ENCODE measurements at regions not wholly inside any gene's neighbourhood (a gene's known extent, or its start where the extent isn't known, plus 50 kb on each side); places are given as distances from the start of the nearest gene placed in this dataset.

DNA sequence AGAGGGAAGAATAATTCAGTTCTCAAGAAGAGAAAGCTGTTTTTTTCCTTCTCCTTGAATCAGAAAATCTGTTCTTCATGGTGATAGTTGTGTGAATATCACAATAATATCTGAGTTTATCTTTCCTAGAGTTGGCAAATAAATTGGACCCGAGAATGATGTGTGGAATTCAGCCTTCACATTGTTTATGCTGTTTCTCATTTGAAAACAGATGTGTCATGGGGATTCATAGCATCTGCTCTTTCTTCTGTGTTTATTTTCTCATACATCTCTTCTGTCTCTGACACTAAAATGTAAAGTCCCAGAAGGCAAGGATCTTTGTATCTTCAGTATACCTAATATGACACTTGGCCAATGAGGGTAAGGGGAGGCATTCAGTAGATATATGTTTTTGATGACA lies 103.6 kb upstream of the SGK1 start:
- H3K14ac ChIP-seq (ENCODE audit: insufficient read length) = no peak overlapping the region
- no peak overlapping the region for H2BK20ac ChIP-seq (ENCODE audit: low read length)
- H2BK5ac ChIP-seq (ENCODE audit: low read depth, low read length) = no peak overlapping the region
- TF ChIP-seq POLR2A (IDR thresholded peaks at IDR 0.05; ENCODE audit: control extremely low read depth in 1 of 2, low read depth in 2 of 2, low read length in 2 of 2) = no peak
- TF ChIP-seq HDAC2 (IDR thresholded peaks at IDR 0.05; ENCODE audit: borderline replicate concordance in 1 of 2, low read depth in 2 of 2, low read length in 2 of 2) = no peak
- TF ChIP-seq NANOG (IDR thresholded peaks at IDR 0.05; ENCODE audit: insufficient read depth, low read depth, low read length, poor library complexity, severe bottlenecking) = no peak
- no peak for TF ChIP-seq GTF2F1 (IDR thresholded peaks at IDR 0.05; ENCODE audit: borderline replicate concordance, low read depth, low read length)
- TF ChIP-seq SP4 (IDR thresholded peaks at IDR 0.05; ENCODE audit: low read length) = no peak
- no peak for TF ChIP-seq TCF12 (IDR thresholded peaks at IDR 0.05; ENCODE audit: low read depth, low read length)
- TF ChIP-seq FOSL1 (IDR thresholded peaks at IDR 0.05; ENCODE audit: insufficient read depth, low read depth, low read length) = no peak
- TF ChIP-seq KDM5A (IDR thresholded peaks at IDR 0.05; ENCODE audit: low read length) = no peak
- WGBS, 2 experiments (ENCODE audit: extremely low coverage in 1 of 2, insufficient coverage in 1 of 2, insufficient read length in 1 of 2, insufficient replicate concordance in 2 of 2, low coverage in 1 of 2, low lambda C conversion rate in 2 of 2, missing lambda C conversion rate in 1 of 2) = 92% methylated on average over 1 of the region's 1 CpG; no CpG with 5 or more reads in 1 of the 2 experiments
- CTCF ChIA-PET (ENCODE audit: partially characterized antibody) = no interaction called here
- H2AK5ac ChIP-seq (ENCODE audit: low read depth, low read length) = no peak overlapping the region
- POLR2A ChIA-PET (ENCODE audit: partially characterized antibody) = no interaction called here
- DNase-seq (ENCODE audit: low read depth in 1 of 2, low spot score in 2 of 2) (no peak), FAIRE-seq (no peak)
- no peaks in the 10 kb centered on the region for H3K79me1 ChIP-seq (ENCODE audit: low read depth, low read length)
- no peak overlapping the region for H3K27ac ChIP-seq (ENCODE audit: low read depth, low read length)
- H3K23ac ChIP-seq (ENCODE audit: insufficient read length) = no peak overlapping the region
- H3K27me3 ChIP-seq (replicated peaks in 1 of 4; ENCODE audit: control insufficient read depth in 3 of 4, extremely low read depth in 1 of 4, insufficient read depth in 3 of 4, low read length in 3 of 4) = no peaks in the 10 kb centered on the region
- H2BK15ac ChIP-seq (ENCODE audit: low read length) = no peak overlapping the region
- no peak overlapping the region for H2AFZ ChIP-seq (ENCODE audit: low read length)
- H3K4me3 ChIP-seq (ENCODE audit: extremely low read depth in 1 of 4, insufficient read depth in 2 of 4, low read depth in 3 of 4, low read length in 4 of 4) = no peak overlapping the region
- H2BK120ac ChIP-seq (replicated peaks; ENCODE audit: low read depth, low read length) = no peak overlapping the region
- H3K79me2 ChIP-seq (ENCODE audit: control insufficient read depth in 1 of 2, insufficient read depth in 2 of 2, low read length in 2 of 2) = no peaks in the 10 kb centered on the region
- H3K4ac ChIP-seq (replicated peaks; ENCODE audit: insufficient read length, low read depth, low read length) = no peak overlapping the region
- no peaks in the 10 kb centered on the region for H3K36me3 ChIP-seq (ENCODE audit: control insufficient read depth in 2 of 4, insufficient read depth in 4 of 4, low read length in 3 of 4)
- no peak overlapping the region for H4K8ac ChIP-seq (ENCODE audit: extremely low read depth, insufficient read depth, low read length)
- no peak overlapping the region for H4K91ac ChIP-seq (replicated peaks; ENCODE audit: insufficient read length, low read length)
- no peak overlapping the region for H4K5ac ChIP-seq (ENCODE audit: insufficient read length, low read depth, low read length)
- H3K4me1 ChIP-seq (replicated peaks in 1 of 4; ENCODE audit: control insufficient read depth in 3 of 4, insufficient read depth in 4 of 4, low read length in 3 of 4) = no peaks in the 10 kb centered on the region
- no peak overlapping the region for H3K56ac ChIP-seq (replicated peaks; ENCODE audit: insufficient read length, low read depth, low read length)
- no peaks in the 10 kb centered on the region for H4K20me1 ChIP-seq (replicated peaks in 1 of 2; ENCODE audit: control insufficient read depth in 1 of 2, insufficient read depth in 2 of 2, low read length in 2 of 2)
- H3K9ac ChIP-seq (replicated peaks in 1 of 4; ENCODE audit: extremely low read depth in 1 of 4, low read depth in 3 of 4, low read length in 3 of 4) = no peak overlapping the region
- no peak overlapping the region for H2BK12ac ChIP-seq (ENCODE audit: low read depth, low read length)
- H3K9me3 ChIP-seq (ENCODE audit: insufficient read depth in 2 of 2, low read depth in 1 of 2, low read length in 1 of 2) = peaks cover 6% of the 10 kb centered on the region in 2 experiments; a peak in 2 of 4 replicates
- H3K18ac ChIP-seq (ENCODE audit: extremely low read depth, low read length) = no peak overlapping the region
- H3K4me2 ChIP-seq (ENCODE audit: insufficient read depth in 1 of 2, low read depth in 2 of 2, low read length in 2 of 2) = no peak overlapping the region
- no peaks in the 10 kb centered on the region for H3K23me2 ChIP-seq (ENCODE audit: low read depth, low read length)
